Vagina (tissue), 2 donors: ENCODE measurements at regions not wholly inside any gene's neighbourhood (a gene's known extent, or its start where the extent isn't known, plus 50 kb on each side); places are given as distances from the start of the nearest gene placed in this dataset.
A peak's percentile ranks its signal among the peaks of the same experiment; 100 is the strongest.

ENCODE experiments used
- DNase-seq, 2 donors: peaks; one replicate each; pipeline ENCODE4 v3.0.0-alpha.2; 2017; ENCODE audit errors: extremely low spot score in 2 of 2
- H3K27ac ChIP-seq: fragments of 200-600 bp; sonication (generic); one replicate; pipeline ENCODE4 v1.5.1; 2019
- H3K27me3 ChIP-seq: fragments of 200-600 bp; sonication (generic); one replicate; pipeline ENCODE4 v1.5.1; 2019
- H3K36me3 ChIP-seq, 2 donors: fragments of 200-600 bp; sonication (generic); one replicate each; pipeline ENCODE4 v1.5.1; 2017 to 2019
- H3K4me1 ChIP-seq: fragments of 200-600 bp; sonication (generic); one replicate; pipeline ENCODE4 v1.5.1; 2019
- H3K4me3 ChIP-seq, 2 donors: fragments of 200-600 bp; sonication (generic); 1 replicate in 1 of 2; 2 replicates in 1 of 2; pipeline ENCODE4 v1.5.1; 2016 to 2019
- H3K9me3 ChIP-seq: fragments of 200-600 bp; sonication (generic); one replicate; pipeline ENCODE4 v1.5.1; 2019
- CTCF ChIP-seq, 3 experiments: fragments of 450-650 bp in 2 of 3; fragments of 200-600 bp in 1 of 3; sonication (generic) in 1 of 3; IDR thresholded peaks; one replicate each; pipeline ENCODE4 v1.5.1; 2017 to 2019; ENCODE audit warnings: antibody characterized with exemption in 3 of 3, mild to moderate bottlenecking in 2 of 3, moderate library complexity in 2 of 3
- POLR2A ChIP-seq, 2 donors: fragments of 450-650 bp; IDR thresholded peaks; one replicate each; pipeline ENCODE4 v1.6.1; 2017; ENCODE audit warnings: antibody characterized with exemption in 2 of 2, mild to moderate bottlenecking in 2 of 2, moderate library complexity in 2 of 2
- POLR2AphosphoS5 ChIP-seq, 2 donors: sonication (generic); formaldehyde crosslinking; IDR thresholded peaks; one replicate each; pipeline ENCODE4 v1.9.0; 2017; ENCODE audit warnings: antibody characterized with exemption in 2 of 2, mild to moderate bottlenecking in 2 of 2, low read depth in 1 of 2; ENCODE audit not compliant: insufficient read depth in 1 of 2
- intact Hi-C: fragments of 100-400 bp; cut with DNase I; formaldehyde crosslinking; loops from one replicate; pipeline ENCODE4 v1.15.1; 2023

GRCh38 chr6:43903739-43904290 lies 133.8 kb downstream of the VEGFA start:
- Histone ChIP-seq H3K4me1 (no peaks in the 10 kb centered on the region), H3K36me3 (no peaks in the 10 kb centered on the region), H3K4me3 (no peak overlapping the region), H3K9me3 (no peaks in the 10 kb centered on the region), H3K27me3 (no peaks in the 10 kb centered on the region), H3K27ac (no peak overlapping the region)
- no peak for TF ChIP-seq POLR2A (IDR thresholded peaks at IDR 0.05)
- TF ChIP-seq POLR2AphosphoS5 (IDR thresholded peaks at IDR 0.05; ENCODE audit: insufficient read depth in 1 of 2, low read depth in 1 of 2): no peak
- TF ChIP-seq CTCF (IDR thresholded peaks at IDR 0.05): no peak
- intact Hi-C loops: no loop called here
- DNase-seq: no peak

GRCh38 chr6:43901733-43902230 lies 131.8 kb downstream of the VEGFA start:
- Histone ChIP-seq H3K27me3 (no peaks in the 10 kb centered on the region), H3K36me3 (no peaks in the 10 kb centered on the region), H3K4me3 (no peak overlapping the region), H3K27ac (no peak overlapping the region), H3K4me1 (no peaks in the 10 kb centered on the region), H3K9me3 (no peaks in the 10 kb centered on the region)
- no peak for TF ChIP-seq POLR2A (IDR thresholded peaks at IDR 0.05)
- no peak for TF ChIP-seq CTCF (IDR thresholded peaks at IDR 0.05)
- no peak for TF ChIP-seq POLR2AphosphoS5 (IDR thresholded peaks at IDR 0.05; ENCODE audit: insufficient read depth in 1 of 2, low read depth in 1 of 2)
- DNase-seq: no peak
- intact Hi-C loops: no loop called here

- Histone ChIP-seq H3K27me3 (no peaks in the 10 kb centered on the region), H3K27ac (peak overlapping the region; percentile 11), H3K9me3 (no peaks in the 10 kb centered on the region), H3K4me1 (no peaks in the 10 kb centered on the region), H3K4me3 (no peak overlapping the region), H3K36me3 (no peaks in the 10 kb centered on the region)
- DNase-seq: no peak
- intact Hi-C loops: no loop called here
- TF ChIP-seq CTCF (IDR thresholded peaks at IDR 0.05): no peak
- no peak for TF ChIP-seq POLR2A (IDR thresholded peaks at IDR 0.05)
- no peak for TF ChIP-seq POLR2AphosphoS5 (IDR thresholded peaks at IDR 0.05; ENCODE audit: insufficient read depth in 1 of 2, low read depth in 1 of 2)
Measured at GRCh38 chr6:43900916-43901732, 131.1 kb downstream of the VEGFA start.

GRCh38 chr6:43900560-43900915 lies 130.5 kb downstream of the VEGFA start:
- intact Hi-C loops: no loop called here
- TF ChIP-seq POLR2AphosphoS5 (IDR thresholded peaks at IDR 0.05; ENCODE audit: insufficient read depth in 1 of 2, low read depth in 1 of 2) (no peak), POLR2A (IDR thresholded peaks at IDR 0.05) (no peak), CTCF (IDR thresholded peaks at IDR 0.05) (no peak)
- H3K27ac ChIP-seq: peak overlapping the region; percentile 11
- H3K4me1 ChIP-seq: no peaks in the 10 kb centered on the region
- no peak overlapping the region for H3K4me3 ChIP-seq
- no peaks in the 10 kb centered on the region for H3K9me3 ChIP-seq
- no peaks in the 10 kb centered on the region for H3K27me3 ChIP-seq
- no peak for DNase-seq
- no peaks in the 10 kb centered on the region for H3K36me3 ChIP-seq

GRCh38 chr6:43899830-43900229 lies 129.8 kb downstream of the VEGFA start:
- no peaks in the 10 kb centered on the region for H3K36me3 ChIP-seq
- no peak for DNase-seq
- no peaks in the 10 kb centered on the region for H3K4me1 ChIP-seq
- H3K27me3 ChIP-seq: no peaks in the 10 kb centered on the region
- no peaks in the 10 kb centered on the region for H3K9me3 ChIP-seq
- TF ChIP-seq CTCF (IDR thresholded peaks at IDR 0.05) (no peak), POLR2A (IDR thresholded peaks at IDR 0.05) (no peak), POLR2AphosphoS5 (IDR thresholded peaks at IDR 0.05; ENCODE audit: insufficient read depth in 1 of 2, low read depth in 1 of 2) (no peak)
- no peak overlapping the region for H3K27ac ChIP-seq
- intact Hi-C loops: no loop called here
- no peak overlapping the region for H3K4me3 ChIP-seq
